ENCODE measurements at regions not wholly inside any gene's neighbourhood (a gene's known extent, or its start where the extent isn't known, plus 50 kb on each side); places are given as distances from the start of the nearest gene placed in this dataset.

DNA sequence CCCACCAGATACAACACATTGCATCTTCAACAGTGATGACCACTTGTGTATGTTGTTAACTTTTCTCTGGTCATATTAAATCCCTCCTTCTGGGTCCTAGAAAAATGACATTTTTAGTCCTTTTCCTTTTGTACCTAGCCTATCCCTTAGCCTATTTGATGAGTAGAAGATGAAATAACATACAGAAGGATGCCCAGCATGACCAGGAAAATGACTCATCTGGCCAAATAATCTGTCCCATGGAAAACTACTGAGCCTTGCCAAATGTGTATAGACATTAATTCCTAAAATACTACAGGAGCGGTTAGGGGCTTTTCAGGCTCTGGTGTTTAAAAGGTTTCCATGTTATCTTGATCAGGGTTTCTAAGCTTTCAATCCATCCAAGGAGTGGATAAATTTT is 129.0 kb upstream of the KCNIP4 start:
- in situ Hi-C loops (cut with HindIII; ENCODE audit: low pct_unique_long_range_greater_than_20kb, low sequenced_read_pairs) = no loop called here
- no peak for DNase-seq (ENCODE audit: low read depth in 1 of 2, low spot score in 1 of 2)
- TF ChIP-seq JUND (IDR thresholded peaks at IDR 0.05; ENCODE audit: low read depth) = no peak

DNA sequence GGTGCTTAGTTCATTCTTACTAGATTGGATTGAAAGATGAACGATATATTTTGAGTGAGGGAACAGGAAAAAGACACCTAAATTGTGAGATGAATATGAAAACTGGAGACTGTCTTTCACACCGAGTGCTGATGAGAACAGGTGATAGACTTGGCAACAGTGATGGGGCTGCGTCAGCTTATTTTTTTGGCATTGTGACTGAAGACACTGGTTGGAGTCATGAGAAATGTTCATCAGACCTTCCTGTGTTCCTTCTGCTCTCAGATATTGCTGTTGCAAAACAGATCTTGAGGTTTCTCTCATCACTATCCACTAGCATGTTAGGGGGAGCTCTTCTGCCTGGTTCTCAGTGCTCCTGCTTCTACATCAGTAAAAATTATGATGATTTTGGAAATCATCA is 124.2 kb upstream of the KCNIP4 start:
- DNase-seq (ENCODE audit: low read depth in 1 of 2, low spot score in 1 of 2) = no peak
- no peak for TF ChIP-seq JUND (IDR thresholded peaks at IDR 0.05; ENCODE audit: low read depth)
- in situ Hi-C loops (cut with HindIII; ENCODE audit: low pct_unique_long_range_greater_than_20kb, low sequenced_read_pairs) = no loop called here

DNA sequence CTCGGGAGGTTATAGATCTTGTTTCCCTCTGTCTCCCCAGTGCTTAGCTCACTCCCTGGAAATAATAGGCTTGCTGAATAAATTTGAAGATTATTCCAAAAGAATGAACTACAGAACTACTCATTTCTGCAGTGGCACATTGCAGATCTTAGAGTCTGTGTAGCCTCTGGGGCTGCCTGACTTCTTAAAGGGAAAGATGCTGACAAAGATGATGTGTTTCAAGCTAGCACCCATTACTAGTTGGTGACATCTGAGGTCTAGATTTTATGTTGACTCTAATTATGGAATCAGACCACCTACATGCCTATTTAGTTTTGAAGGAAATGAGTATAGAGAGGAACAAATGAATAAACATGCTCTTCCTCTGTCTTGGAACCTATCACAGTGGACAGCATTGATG is 123.7 kb upstream of the KCNIP4 start:
- in situ Hi-C loops (cut with HindIII; ENCODE audit: low pct_unique_long_range_greater_than_20kb, low sequenced_read_pairs) = no loop called here
- no peak for TF ChIP-seq JUND (IDR thresholded peaks at IDR 0.05; ENCODE audit: low read depth)
- DNase-seq (ENCODE audit: low read depth in 1 of 2, low spot score in 1 of 2) = no peak

DNA sequence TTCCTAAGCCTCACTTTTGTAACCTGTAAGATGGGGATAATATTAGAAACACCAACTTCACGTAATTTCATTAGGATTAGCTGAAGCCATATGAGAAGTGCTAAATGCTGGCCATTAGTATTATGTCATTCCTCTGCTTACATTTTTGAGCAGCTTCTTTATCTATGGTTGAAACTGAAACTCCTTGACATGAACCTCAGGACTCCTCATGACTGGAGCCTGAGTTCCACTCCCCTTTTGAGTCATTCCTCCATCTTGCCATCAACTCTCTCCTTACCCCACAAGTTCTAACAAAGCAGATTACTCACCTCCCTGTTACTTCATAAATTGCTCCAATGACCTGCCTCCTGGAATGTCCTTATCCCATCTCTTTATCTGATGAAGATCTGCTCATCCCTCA is 123.2 kb upstream of the KCNIP4 start:
- DNase-seq (ENCODE audit: low read depth in 1 of 2, low spot score in 1 of 2) = no peak
- in situ Hi-C loops (cut with HindIII; ENCODE audit: low pct_unique_long_range_greater_than_20kb, low sequenced_read_pairs) = no loop called here
- no peak for TF ChIP-seq JUND (IDR thresholded peaks at IDR 0.05; ENCODE audit: low read depth)

GRCh38 chr4:22070256-22070655 is 121.7 kb upstream of the KCNIP4 start:
- in situ Hi-C loops (cut with HindIII; ENCODE audit: low pct_unique_long_range_greater_than_20kb, low sequenced_read_pairs) = no loop called here
- no peak for DNase-seq (ENCODE audit: low read depth in 1 of 2, low spot score in 1 of 2)
- TF ChIP-seq JUND (IDR thresholded peaks at IDR 0.05; ENCODE audit: low read depth) = no peak

DNA sequence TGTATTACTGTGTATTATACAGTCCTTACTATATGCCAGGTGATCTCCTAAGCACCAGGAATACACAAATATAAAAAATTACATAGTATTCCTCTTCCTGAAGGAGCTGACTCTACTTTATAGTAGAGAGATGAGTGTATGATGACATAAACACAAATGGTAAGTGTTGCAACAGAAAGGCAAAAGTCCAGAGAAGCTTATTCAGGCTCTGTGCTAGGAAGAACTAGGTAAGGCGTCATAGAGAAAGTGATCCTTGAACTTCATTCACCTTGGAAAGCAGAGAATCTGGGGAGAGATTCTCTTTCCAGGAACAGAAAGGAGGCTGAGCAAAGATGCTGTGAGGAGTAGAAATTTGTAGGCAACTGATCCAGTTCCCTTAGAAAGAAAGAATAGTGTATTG is 115.0 kb upstream of the KCNIP4 start:
- no peak for TF ChIP-seq JUND (IDR thresholded peaks at IDR 0.05; ENCODE audit: low read depth)
- no peak for DNase-seq (ENCODE audit: low read depth in 1 of 2, low spot score in 1 of 2)
- in situ Hi-C loops (cut with HindIII; ENCODE audit: low pct_unique_long_range_greater_than_20kb, low sequenced_read_pairs) = no loop called here

GRCh38 chr4:22062676-22063075 is 114.1 kb upstream of the KCNIP4 start:
- TF ChIP-seq JUND (IDR thresholded peaks at IDR 0.05; ENCODE audit: low read depth) = no peak

DNA sequence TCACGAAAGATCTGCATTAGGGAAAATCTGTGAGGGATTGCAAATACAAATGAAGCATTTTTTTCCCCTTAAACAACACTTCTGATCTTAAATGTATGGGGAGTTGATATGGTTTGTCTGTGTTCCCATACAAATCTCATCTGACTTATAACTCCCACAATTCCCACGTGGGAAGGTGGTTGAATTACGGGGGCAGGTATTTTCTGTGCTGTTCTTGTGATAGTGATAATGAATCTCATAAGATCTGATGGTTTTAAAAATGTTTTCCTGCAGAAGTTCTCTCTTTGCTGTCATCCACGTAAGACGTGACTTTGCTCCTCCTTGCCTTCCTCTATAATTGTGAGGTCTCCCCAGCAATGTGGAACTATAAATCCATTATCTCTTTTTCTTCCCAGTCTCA is 107.4 kb upstream of the KCNIP4 start:
- DNase-seq (ENCODE audit: low read depth in 1 of 2, low spot score in 1 of 2) = no peak
- in situ Hi-C loops (cut with HindIII; ENCODE audit: low pct_unique_long_range_greater_than_20kb, low sequenced_read_pairs) = no loop called here
- no peak for TF ChIP-seq JUND (IDR thresholded peaks at IDR 0.05; ENCODE audit: low read depth)

More at GRCh38 chr4:22062676-22063075, 114.1 kb upstream of the KCNIP4 start:
- in situ Hi-C loops (cut with HindIII; ENCODE audit: low pct_unique_long_range_greater_than_20kb, low sequenced_read_pairs) = no loop called here
- DNase-seq (ENCODE audit: low read depth in 1 of 2, low spot score in 1 of 2) = no peak

DNA sequence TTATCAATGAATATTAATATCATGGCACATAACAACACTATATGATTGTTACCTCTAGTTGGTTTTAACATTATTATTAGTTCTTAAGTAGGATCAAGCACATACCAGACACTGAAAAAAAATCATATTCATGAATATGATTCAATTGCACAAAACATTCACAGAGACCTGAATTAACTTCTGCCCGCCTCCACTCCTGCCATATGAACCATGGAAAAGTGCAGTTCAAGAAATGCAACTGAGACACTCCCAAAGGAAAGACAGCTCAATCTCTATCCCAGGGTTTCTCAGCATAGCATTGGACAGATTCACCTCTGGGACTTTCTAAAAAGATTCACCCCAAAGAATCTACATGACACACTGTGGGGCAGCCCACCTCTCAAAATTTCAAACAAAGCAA is 103.5 kb upstream of the KCNIP4 start:
- DNase-seq (ENCODE audit: low read depth in 1 of 2, low spot score in 1 of 2) = no peak
- in situ Hi-C loops (cut with HindIII; ENCODE audit: low pct_unique_long_range_greater_than_20kb, low sequenced_read_pairs) = no loop called here

GRCh38 chr4:22048323-22048722 is 99.8 kb upstream of the KCNIP4 start:
- in situ Hi-C loops (cut with HindIII; ENCODE audit: low pct_unique_long_range_greater_than_20kb, low sequenced_read_pairs) = no loop called here
- DNase-seq (ENCODE audit: low read depth in 1 of 2, low spot score in 1 of 2) = no peak
- no peak for TF ChIP-seq JUND (IDR thresholded peaks at IDR 0.05; ENCODE audit: low read depth)

More for the DNA sequence above, 103.5 kb upstream of the KCNIP4 start:
- no peak for TF ChIP-seq JUND (IDR thresholded peaks at IDR 0.05; ENCODE audit: low read depth)

GRCh38 chr4:22047793-22048192 is 99.2 kb upstream of the KCNIP4 start:
- in situ Hi-C loops (cut with HindIII; ENCODE audit: low pct_unique_long_range_greater_than_20kb, low sequenced_read_pairs) = no loop called here
- no peak for TF ChIP-seq JUND (IDR thresholded peaks at IDR 0.05; ENCODE audit: low read depth)
- no peak for DNase-seq (ENCODE audit: low read depth in 1 of 2, low spot score in 1 of 2)

- DNase-seq (ENCODE audit: low read depth in 1 of 2, low spot score in 1 of 2) = no peak
- in situ Hi-C loops (cut with HindIII; ENCODE audit: low pct_unique_long_range_greater_than_20kb, low sequenced_read_pairs) = no loop called here
- TF ChIP-seq JUND (IDR thresholded peaks at IDR 0.05; ENCODE audit: low read depth) = no peak
Observed at GRCh38 chr4:22045051-22045630, 96.6 kb upstream of the KCNIP4 start.

- in situ Hi-C loops (cut with HindIII; ENCODE audit: low pct_unique_long_range_greater_than_20kb, low sequenced_read_pairs) = no loop called here
- TF ChIP-seq JUND (IDR thresholded peaks at IDR 0.05; ENCODE audit: low read depth) = no peak
- DNase-seq (ENCODE audit: low read depth in 1 of 2, low spot score in 1 of 2) = no peak
Observed at GRCh38 chr4:22031423-22031822, 82.9 kb upstream of the KCNIP4 start.

DNA sequence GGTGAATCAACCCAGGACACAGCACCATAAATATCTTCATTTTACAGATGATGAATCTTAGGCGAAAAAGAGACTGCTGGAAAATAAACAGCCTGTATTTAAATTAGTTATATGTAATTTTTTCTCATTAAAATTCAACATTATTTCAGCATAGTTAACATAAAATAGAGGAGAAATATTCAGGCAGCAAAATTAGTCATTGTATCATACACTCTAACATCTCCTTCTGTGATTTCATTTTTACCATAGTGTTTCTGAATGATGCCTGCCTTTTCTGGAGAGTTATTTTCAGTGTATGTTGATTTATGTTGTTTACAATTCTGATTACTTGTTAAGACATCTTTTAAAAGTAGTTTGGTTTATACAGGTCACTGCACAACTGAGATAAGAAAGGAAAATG is 82.3 kb upstream of the KCNIP4 start:
- TF ChIP-seq JUND (IDR thresholded peaks at IDR 0.05; ENCODE audit: low read depth) = no peak
- in situ Hi-C loops (cut with HindIII; ENCODE audit: low pct_unique_long_range_greater_than_20kb, low sequenced_read_pairs) = no loop called here
- no peak for DNase-seq (ENCODE audit: low read depth in 1 of 2, low spot score in 1 of 2)
